PC-3 (cell line): ENCODE measurements at regions not wholly inside any gene's neighbourhood (a gene's known extent, or its start where the extent isn't known, plus 50 kb on each side); places are given as distances from the start of the nearest gene placed in this dataset.

Experiments
- ATAC-seq: fragments of 200-7000 bp; cut with Tn5 transposase; 2 replicates; pipeline ENCODE4 v1.9.1; 2020; ENCODE audit warnings: mild to moderate bottlenecking, moderate library complexity
- BruUV-seq: library from RNA; stranded (reverse); fragments of 400-500 nt; replicated peaks from 2 replicates; lab custom pipeline; 2021; lab: Mats Ljungman, UMichigan
- CTCF ChIA-PET: fragments of 300-600 bp; sonication (Branson Sonifier 250); formaldehyde crosslinking; loops from one replicate; lab custom pipeline; 2022; ENCODE audit warnings: antibody characterized with exemption; lab: Charles Lee
- POLR2A ChIA-PET: fragments of 300-600 bp; sonication (Branson Sonifier 250); formaldehyde crosslinking; loops from one replicate; lab custom pipeline; 2022; ENCODE audit warnings: antibody characterized with exemption; ENCODE audit not compliant: unreplicated experiment; lab: Charles Lee
- DNase-seq: peaks from one replicate; pipeline ENCODE4 v3.0.0-alpha.2; 2015
- H2AFZ ChIP-seq: fragments of 300-600 bp; sonication (generic); 2 replicates; pipeline ENCODE4 v1.6.0; 2016; ENCODE audit warnings: antibody characterized with exemption, low read length
- H3F3A ChIP-seq: fragments of 300-600 bp; sonication (generic); one replicate; pipeline ENCODE4 v1.6.0; 2017; ENCODE audit warnings: antibody characterized with exemption, low read length, control low read depth, mild to moderate bottlenecking; ENCODE audit not compliant: unreplicated experiment
- H3K27ac ChIP-seq: fragments of 300-600 bp; sonication (generic); 2 replicates; pipeline ENCODE4 v1.5.1; 2016; ENCODE audit warnings: mild to moderate bottlenecking, low read length
- H3K27me3 ChIP-seq: fragments of 300-600 bp; sonication (generic); 2 replicates; pipeline ENCODE4 v1.6.1; 2016; ENCODE audit warnings: low read length, mixed read lengths
- H3K36me3 ChIP-seq: fragments of 300-600 bp; sonication (generic); 2 replicates; pipeline ENCODE4 v1.6.1; 2016; ENCODE audit warnings: low read depth, mixed run types, low read length, mixed read lengths
- H3K4me1 ChIP-seq: fragments of 300-600 bp; sonication (generic); 2 replicates; pipeline ENCODE4 v1.5.1; 2016; ENCODE audit warnings: low read length; ENCODE audit not compliant: insufficient read depth
- H3K4me2 ChIP-seq: fragments of 300-600 bp; sonication (generic); 2 replicates; pipeline ENCODE4 v1.6.0; 2016; ENCODE audit warnings: low read length
- H3K4me3 ChIP-seq: fragments of 300-600 bp; sonication (generic); 2 replicates; pipeline ENCODE4 v1.5.1; 2016; ENCODE audit warnings: mild to moderate bottlenecking, low read length, mixed read lengths
- H3K79me2 ChIP-seq: fragments of 300-600 bp; sonication (generic); 2 replicates; pipeline ENCODE4 v1.6.1; 2017; ENCODE audit warnings: low read length, mixed read lengths
- H3K9ac ChIP-seq: fragments of 300-600 bp; sonication (generic); 2 replicates; pipeline ENCODE4 v1.6.0; 2016; ENCODE audit warnings: mild to moderate bottlenecking, low read length
- H3K9me2 ChIP-seq: fragments of 300-600 bp; sonication (generic); replicated peaks from 2 replicates; pipeline ENCODE4 v1.6.1; 2016; ENCODE audit warnings: mixed run types, low read length, mixed read lengths
- H3K9me3 ChIP-seq: fragments of 300-600 bp; sonication (generic); 2 replicates; pipeline ENCODE4 v1.6.1; 2016; ENCODE audit warnings: low read length, mixed read lengths
- H4K20me1 ChIP-seq: fragments of 300-600 bp; sonication (generic); 2 replicates; pipeline ENCODE4 v1.6.1; 2016; ENCODE audit warnings: low read length, mixed read lengths
- EZH2 ChIP-seq: fragments of 300-600 bp; sonication (generic); IDR thresholded peaks from one replicate; pipeline ENCODE4 v1.6.1; 2017; ENCODE audit warnings: antibody characterized with exemption, mild to moderate bottlenecking, low read length; ENCODE audit not compliant: unreplicated experiment
- EZH2phosphoT487 ChIP-seq: fragments of 300-600 bp; sonication (generic); IDR thresholded peaks from 2 replicates; pipeline ENCODE4 v1.6.1; 2018; ENCODE audit warnings: mild to moderate bottlenecking, antibody characterized with exemption, low read length, borderline replicate concordance
- intact Hi-C: fragments of 100-400 bp; cut with micrococcal nuclease; formaldehyde crosslinking; loops from 2 replicates; pipeline ENCODE4 v1.9.0; 2023
- TF ChIP-seq, protein P1 (sequence below): fragments of 300-600 bp; sonication (generic); conservative IDR thresholded peaks from 2 replicates; pipeline ENCODE4 v1.5.1; 2017; ENCODE audit warnings: antibody characterized with exemption, low read depth, mild to moderate bottlenecking, low read length

DNA sequence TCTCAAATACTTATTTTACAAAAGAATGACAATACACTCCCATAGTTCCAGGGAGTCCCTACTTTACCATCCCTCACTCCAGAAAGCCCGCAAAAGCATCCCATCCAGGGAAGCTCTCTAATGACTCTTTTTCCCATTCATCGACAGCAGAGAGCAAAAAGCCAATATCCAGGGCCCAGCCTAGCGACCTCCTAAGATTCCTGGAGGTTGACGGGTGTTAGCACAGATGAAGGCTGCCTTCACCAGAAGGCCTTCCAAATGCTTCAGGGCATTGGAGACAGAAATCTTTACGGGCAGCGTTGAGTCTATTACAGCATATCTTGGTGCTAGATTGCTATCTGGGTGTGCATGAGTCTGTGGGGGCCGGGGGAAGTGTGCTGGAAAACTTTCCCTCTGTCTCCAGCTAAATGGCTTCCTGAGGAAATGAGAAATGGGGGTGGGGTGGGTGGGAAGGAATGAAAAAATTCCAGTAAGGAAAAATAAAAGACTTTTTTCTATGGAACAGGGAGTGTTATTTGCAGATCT, 136.6 kb downstream of the PROX1 start:
- CTCF ChIA-PET = no interaction called here
- POLR2A ChIA-PET = no interaction called here

DNA sequence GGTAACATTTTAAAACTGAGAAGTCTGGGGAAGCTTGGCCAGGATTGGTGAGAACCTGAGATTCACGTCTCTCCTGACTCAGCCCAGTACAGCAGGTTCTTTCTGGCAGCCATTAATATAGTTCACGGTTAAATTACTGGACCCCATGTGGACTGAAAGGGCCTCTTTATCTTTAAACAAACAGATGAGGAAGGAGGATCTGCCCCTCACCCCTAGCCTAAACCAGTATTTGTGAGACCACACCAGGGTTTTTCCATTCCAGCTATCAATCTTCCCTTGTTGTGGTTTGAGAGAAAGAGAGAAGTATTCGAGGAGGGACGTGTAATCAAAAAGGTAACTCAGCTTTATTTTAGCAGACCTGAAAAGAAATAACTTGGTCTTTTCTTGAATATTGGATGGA, 137.1 kb downstream of the PROX1 start:
- Histone ChIP-seq H3K79me2 (no peaks in the 10 kb centered on the region), H2AFZ (no peak overlapping the region), H3K9ac (no peak overlapping the region), H3K4me2 (no peak overlapping the region), H3F3A (no peaks in the 10 kb centered on the region), H3K27ac (no peak overlapping the region), H3K4me1 (peaks cover 11% of the 10 kb centered on the region), H4K20me1 (no peaks in the 10 kb centered on the region), H3K27me3 (peaks cover 39% of the 10 kb centered on the region), H3K9me2 (no peaks in the 10 kb centered on the region), H3K9me3 (no peaks in the 10 kb centered on the region), H3K36me3 (no peaks in the 10 kb centered on the region), H3K4me3 (no peak overlapping the region)
- DNase-seq (no peak), ATAC-seq (no peak)
- ChIA-PET POLR2A (no interaction called here), CTCF (no interaction called here)
- no peak for TF ChIP-seq EZH2
- no peak for TF ChIP-seq EZH2phosphoT487
- TF ChIP-seq, protein P1, sequence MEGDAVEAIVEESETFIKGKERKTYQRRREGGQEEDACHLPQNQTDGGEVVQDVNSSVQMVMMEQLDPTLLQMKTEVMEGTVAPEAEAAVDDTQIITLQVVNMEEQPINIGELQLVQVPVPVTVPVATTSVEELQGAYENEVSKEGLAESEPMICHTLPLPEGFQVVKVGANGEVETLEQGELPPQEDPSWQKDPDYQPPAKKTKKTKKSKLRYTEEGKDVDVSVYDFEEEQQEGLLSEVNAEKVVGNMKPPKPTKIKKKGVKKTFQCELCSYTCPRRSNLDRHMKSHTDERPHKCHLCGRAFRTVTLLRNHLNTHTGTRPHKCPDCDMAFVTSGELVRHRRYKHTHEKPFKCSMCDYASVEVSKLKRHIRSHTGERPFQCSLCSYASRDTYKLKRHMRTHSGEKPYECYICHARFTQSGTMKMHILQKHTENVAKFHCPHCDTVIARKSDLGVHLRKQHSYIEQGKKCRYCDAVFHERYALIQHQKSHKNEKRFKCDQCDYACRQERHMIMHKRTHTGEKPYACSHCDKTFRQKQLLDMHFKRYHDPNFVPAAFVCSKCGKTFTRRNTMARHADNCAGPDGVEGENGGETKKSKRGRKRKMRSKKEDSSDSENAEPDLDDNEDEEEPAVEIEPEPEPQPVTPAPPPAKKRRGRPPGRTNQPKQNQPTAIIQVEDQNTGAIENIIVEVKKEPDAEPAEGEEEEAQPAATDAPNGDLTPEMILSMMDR = no peak
- no TSS peak for BruUV-seq
- intact Hi-C loops = no loop called here

More for the DNA sequence above, 136.6 kb downstream of the PROX1 start:
- no peaks in the 10 kb centered on the region for H3K36me3 ChIP-seq
- ATAC-seq (no peak), DNase-seq (no peak)
- no peak overlapping the region for H2AFZ ChIP-seq
- peaks cover 11% of the 10 kb centered on the region for H3K4me1 ChIP-seq
- TF ChIP-seq EZH2phosphoT487 (no peak), EZH2 (no peak)
- TF ChIP-seq, protein P1 = no peak
- H4K20me1 ChIP-seq = no peaks in the 10 kb centered on the region
- H3K9me3 ChIP-seq = no peaks in the 10 kb centered on the region
- no peak overlapping the region for H3K27ac ChIP-seq
- intact Hi-C loops = no loop called here
- H3K27me3 ChIP-seq = peaks cover 35% of the 10 kb centered on the region; the same call in 1 of the 2 replicates
- BruUV-seq = no TSS peak
- H3K9me2 ChIP-seq = no peaks in the 10 kb centered on the region
- no peak overlapping the region for H3K4me2 ChIP-seq
- H3K9ac ChIP-seq = no peak overlapping the region
- no peak overlapping the region for H3K4me3 ChIP-seq
- H3K79me2 ChIP-seq = no peaks in the 10 kb centered on the region
- no peaks in the 10 kb centered on the region for H3F3A ChIP-seq

DNA sequence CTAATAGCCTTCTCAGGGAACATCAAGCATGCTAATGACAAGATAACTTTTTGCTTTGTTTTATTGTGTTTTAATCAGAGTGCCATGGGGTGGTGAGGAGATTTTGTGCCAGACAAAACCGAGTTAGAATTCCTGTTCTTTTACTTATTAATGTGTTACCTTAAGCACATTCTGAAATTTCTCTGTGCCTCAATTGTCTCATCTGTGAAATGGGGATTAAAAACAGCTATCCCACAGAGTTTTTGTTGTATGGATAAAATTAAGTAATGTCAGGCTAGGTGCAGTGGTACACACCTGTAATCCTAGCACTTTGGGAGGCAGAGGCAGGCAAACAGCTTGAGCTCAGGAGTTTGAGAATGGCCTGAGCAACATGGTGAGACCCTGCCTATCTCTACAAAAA, 138.0 kb downstream of the PROX1 start:
- ChIA-PET POLR2A (no interaction called here), CTCF (no interaction called here)
- Histone ChIP-seq H4K20me1 (no peaks in the 10 kb centered on the region), H3K36me3 (no peaks in the 10 kb centered on the region), H3K4me3 (no peak overlapping the region), H3K9ac (no peak overlapping the region), H3K4me2 (no peak overlapping the region), H3K27ac (no peak overlapping the region), H3K4me1 (peaks cover 11% of the 10 kb centered on the region), H3K9me3 (no peaks in the 10 kb centered on the region), H3K79me2 (no peaks in the 10 kb centered on the region), H3K9me2 (no peaks in the 10 kb centered on the region), H3K27me3 (peaks cover 48% of the 10 kb centered on the region), H2AFZ (no peak overlapping the region), H3F3A (no peaks in the 10 kb centered on the region)
- DNase-seq = no peak
- no TSS peak for BruUV-seq
- intact Hi-C loops = no loop called here
- TF ChIP-seq EZH2phosphoT487 (no peak), EZH2 (no peak)
- TF ChIP-seq, protein P1 = no peak
- ATAC-seq = no peak
